HCT116 (cell line): ENCODE measurements at regions not wholly inside any gene's neighbourhood (a gene's known extent, or its start where the extent isn't known, plus 50 kb on each side); places are given as distances from the start of the nearest gene placed in this dataset.

Experiments used
- ATAC-seq: fragments of 200-7000 bp; cut with Tn5 transposase; 2 replicates; pipeline ENCODE4 v1.9.1; 2020; ENCODE audit warnings: mild to moderate bottlenecking, moderate library complexity
- BruUV-seq: library from RNA; stranded (reverse); fragments of 400-500 nt; replicated peaks from 2 replicates; lab custom pipeline; 2021; lab: Mats Ljungman, UMichigan
- CTCF ChIA-PET: fragments of 300-600 bp; sonication (Branson Sonifier 250); formaldehyde crosslinking; loops from one replicate; lab custom pipeline; 2021; ENCODE audit warnings: antibody characterized with exemption; lab: Charles Lee
- POLR2A ChIA-PET: fragments of 300-600, 350-600 bp; sonication (Branson Sonifier 250); formaldehyde crosslinking; loops from one replicate; lab custom pipeline; 2021; ENCODE audit warnings: antibody characterized with exemption; lab: Charles Lee
- RAD21 ChIA-PET, 2 experiments: fragments of 300-600 bp; sonication (Branson Sonifier 250); formaldehyde crosslinking; loops; one replicate each; lab custom pipeline; 2023; ENCODE audit warnings: low total read pairs in 2 of 2; ENCODE audit not compliant: uncharacterized antibody in 2 of 2, unreplicated experiment in 2 of 2, low non-redundant PET in 1 of 2; lab: Charles Lee
- DNase-seq: peaks from one replicate; pipeline ENCODE4 v3.0.0-alpha.2; 2010; ENCODE audit warnings: low read depth, low spot score
- H2AFZ ChIP-seq: fragments of 200-600 bp; shearing (Covaris generic), sonication (generic); 2 replicates; pipeline ENCODE4 v1.6.1; 2017; ENCODE audit warnings: low read depth, mixed run types, mixed read lengths, antibody characterized with exemption, low read length; ENCODE audit not compliant: poor library complexity, severe bottlenecking
- H3K27ac ChIP-seq: 2 replicates; pipeline ENCODE4 v1.5.1; 2012; ENCODE audit warnings: low read depth, low read length
- H3K27me3 ChIP-seq: fragments of 200-600 bp; sonication (generic); 2 replicates; pipeline ENCODE4 v1.6.1; 2016; ENCODE audit warnings: mixed run types, low read length, mixed read lengths; ENCODE audit not compliant: insufficient read depth
- H3K36me3 ChIP-seq, 2 experiments: fragments of 200-500 bp in 1 of 2; fragments of 200-600 bp in 1 of 2; sonication (Bioruptor generic) in 1 of 2; sonication (generic) in 1 of 2; 2 replicates each; pipeline versions ENCODE4 v1.5.1 to v1.6.1; 2014 to 2016; ENCODE audit warnings: low read length in 2 of 2, inconsistent platforms in 1 of 2, mixed read lengths in 1 of 2, mixed run types in 1 of 2; ENCODE audit not compliant: insufficient read depth in 2 of 2, control insufficient read depth in 1 of 2
- H3K4me1 ChIP-seq, 2 experiments: fragments of 200-600 bp in 1 of 2; sonication (generic) in 1 of 2; 2 replicates each; pipeline versions ENCODE4 v1.5.1 to v1.6.1; 2012 to 2017; ENCODE audit warnings: low read length in 2 of 2, inconsistent platforms in 1 of 2, mild to moderate bottlenecking in 1 of 2, mixed read lengths in 1 of 2, mixed run types in 1 of 2, moderate library complexity in 1 of 2; ENCODE audit not compliant: insufficient read depth in 2 of 2, control insufficient read depth in 1 of 2
- H3K4me2 ChIP-seq: fragments of 200-600 bp; sonication (generic); 2 replicates; pipeline ENCODE4 v1.6.1; 2017; ENCODE audit warnings: mixed run types, low read length, mixed read lengths
- H3K4me3 ChIP-seq, 2 experiments: fragments of 200-600 bp in 1 of 2; sonication (generic) in 1 of 2; replicated peaks in 1 of 2; 2 replicates each; pipeline ENCODE4 v1.5.1; 2011 to 2016; ENCODE audit warnings: low read length in 2 of 2, control low read depth in 1 of 2, low read depth in 1 of 2, mild to moderate bottlenecking in 1 of 2, mixed read lengths in 1 of 2, mixed run types in 1 of 2
- H3K79me2 ChIP-seq: fragments of 200-600 bp; sonication (generic); 2 replicates; pipeline ENCODE4 v1.6.1; 2017; ENCODE audit warnings: mild to moderate bottlenecking, mixed run types, low read length, moderate library complexity, mixed read lengths; ENCODE audit not compliant: insufficient read depth
- H3K9ac ChIP-seq: fragments of 200-600 bp; sonication (generic); 2 replicates; pipeline ENCODE4 v1.6.1; 2016; ENCODE audit warnings: low read length, mixed read lengths
- H3K9me2 ChIP-seq: fragments of 200-600 bp; sonication (generic), shearing (Covaris generic); 2 replicates; pipeline ENCODE4 v1.6.1; 2017; ENCODE audit warnings: mixed run types, mild to moderate bottlenecking, moderate library complexity; ENCODE audit not compliant: insufficient read depth
- H3K9me3 ChIP-seq, 2 experiments: fragments of 200-500 bp in 1 of 2; fragments of 200-600 bp in 1 of 2; sonication (Bioruptor generic) in 1 of 2; sonication (generic) in 1 of 2; 2 replicates each; pipeline ENCODE4 v1.6.1; 2014 to 2017; ENCODE audit warnings: low read length in 2 of 2, mixed read lengths in 2 of 2, inconsistent platforms in 1 of 2, low read depth in 1 of 2, mild to moderate bottlenecking in 1 of 2, mixed run types in 1 of 2, moderate library complexity in 1 of 2; ENCODE audit not compliant: control insufficient read depth in 1 of 2, insufficient read depth in 1 of 2
- H4K20me1 ChIP-seq: fragments of 200-600 bp; sonication (generic), shearing (Covaris generic); 2 replicates; pipeline ENCODE4 v1.6.1; 2017; ENCODE audit warnings: mixed run types, mild to moderate bottlenecking, moderate library complexity; ENCODE audit not compliant: insufficient read depth
- CBX3 ChIP-seq: IDR thresholded peaks from 2 replicates; pipeline ENCODE4 v1.6.1; 2012; ENCODE audit warnings: low read depth
- EGR1 ChIP-seq: IDR thresholded peaks from 2 replicates; pipeline ENCODE4 v1.6.1; 2012; ENCODE audit warnings: low read depth
- ELF1 ChIP-seq: IDR thresholded peaks from 2 replicates; pipeline ENCODE4 v1.6.1; 2012; ENCODE audit warnings: low read depth, borderline replicate concordance
- EZH2 ChIP-seq: fragments of 200-600 bp; sonication (generic); IDR thresholded peaks from 2 replicates; pipeline ENCODE4 v1.6.1; 2017; ENCODE audit warnings: antibody characterized with exemption, mixed run types
- RAD21 ChIP-seq: IDR thresholded peaks from 2 replicates; pipeline ENCODE4 v1.6.1; 2012; ENCODE audit warnings: low read depth, mild to moderate bottlenecking
- SP1 ChIP-seq: IDR thresholded peaks from 2 replicates; pipeline ENCODE4 v1.6.1; 2012; ENCODE audit warnings: low read depth
- SRF ChIP-seq: IDR thresholded peaks from 2 replicates; pipeline ENCODE4 v1.6.1; 2012; ENCODE audit warnings: low read depth
- YY1 ChIP-seq: IDR thresholded peaks from 2 replicates; pipeline ENCODE4 v1.6.1; 2011; ENCODE audit warnings: low read length, low read depth, moderate library complexity, mild to moderate bottlenecking; ENCODE audit not compliant: insufficient replicate concordance; ENCODE audit errors: extremely low read depth
- ZNF274 ChIP-seq: fragments of 200-500 bp; sonication (Bioruptor generic); IDR thresholded peaks from 2 replicates; pipeline ENCODE4 v1.6.1; 2014; ENCODE audit warnings: mild to moderate bottlenecking, low read depth, low read length, inconsistent platforms
- intact Hi-C: fragments of 100-400 bp; cut with micrococcal nuclease; formaldehyde crosslinking; loops from 2 replicates; pipeline ENCODE4 v1.10.0; 2022
- TF ChIP-seq, protein P1 (sequence below), 3 experiments: fragments of 200-600 bp in 1 of 3; sonication (generic) in 1 of 3; IDR thresholded peaks in 2 of 3; conservative IDR thresholded peaks in 1 of 3; 2 replicates each; pipeline ENCODE4 v1.5.1; 2012 to 2017; ENCODE audit warnings: low read depth in 2 of 3, low read length in 2 of 3, antibody characterized with exemption in 1 of 3, borderline replicate concordance in 1 of 3, control low read depth in 1 of 3, mild to moderate bottlenecking in 1 of 3, mixed read lengths in 1 of 3, mixed run types in 1 of 3, moderate library complexity in 1 of 3; ENCODE audit not compliant: insufficient read depth in 1 of 3

GRCh38 chr9:6072865-6073264 is 57.4 kb upstream of the RANBP6 start:
- no peaks in the 10 kb centered on the region for H4K20me1 ChIP-seq
- ChIA-PET RAD21 (no interaction called here), CTCF (no interaction called here), POLR2A (no interaction called here)
- intact Hi-C loops, result no loop called here
- ATAC-seq (no peak; the same call in 1 of the 2 replicates), DNase-seq (no peak)
- no peak overlapping the region for H3K9ac ChIP-seq
- no peak overlapping the region for H3K27ac ChIP-seq
- H3K4me1 ChIP-seq, result no peaks in the 10 kb centered on the region
- peaks cover 0 to 7% of the 10 kb centered on the region in 2 experiments; a peak in 1 of 4 replicates for H3K9me3 ChIP-seq
- no TSS peak for BruUV-seq
- H3K36me3 ChIP-seq, result no peaks in the 10 kb centered on the region
- H3K27me3 ChIP-seq, result no peaks in the 10 kb centered on the region
- no peak overlapping the region for H3K4me3 ChIP-seq
- no peak overlapping the region for H2AFZ ChIP-seq
- no peaks in the 10 kb centered on the region for H3K79me2 ChIP-seq
- TF ChIP-seq ZNF274 (no peak), EGR1 (no peak), YY1 (no peak)
- H3K9me2 ChIP-seq, result no peaks in the 10 kb centered on the region
- H3K4me2 ChIP-seq, result no peak overlapping the region

DNA sequence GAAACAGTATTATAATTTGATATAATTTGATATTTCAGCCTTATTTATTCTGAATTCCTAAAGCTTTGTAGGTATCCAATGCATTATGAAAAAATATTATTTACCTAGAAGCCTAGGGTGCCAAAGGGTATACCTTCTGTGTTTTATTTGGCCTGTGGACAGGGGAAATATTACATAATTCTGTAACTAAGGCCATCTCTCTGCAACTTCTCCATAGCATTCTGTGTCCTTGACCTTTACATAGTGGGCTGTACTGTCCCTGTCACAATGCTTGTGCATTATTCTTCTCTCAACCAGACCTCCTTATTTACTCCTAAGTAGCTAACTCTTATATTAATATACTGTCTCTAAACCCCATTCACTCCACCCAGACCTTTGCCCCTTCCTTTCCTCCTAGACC is 57.0 kb upstream of the RANBP6 start:
- no peak for DNase-seq
- H3K4me2 ChIP-seq, result no peak overlapping the region
- peaks cover 0 to 7% of the 10 kb centered on the region in 2 experiments; a peak in 1 of 4 replicates for H3K9me3 ChIP-seq
- H3K4me3 ChIP-seq, result no peak overlapping the region
- ATAC-seq, result no peak
- ChIA-PET POLR2A (no interaction called here), CTCF (no interaction called here)
- H3K27ac ChIP-seq, result no peak overlapping the region
- no TSS peak for BruUV-seq
- H3K79me2 ChIP-seq, result no peaks in the 10 kb centered on the region
- H2AFZ ChIP-seq, result no peak overlapping the region
- intact Hi-C loops, result no loop called here
- TF ChIP-seq SRF (no peak), RAD21 (no peak), CBX3 (no peak), ELF1 (no peak), EZH2 (no peak), SP1 (no peak)
- TF ChIP-seq, protein P1, sequence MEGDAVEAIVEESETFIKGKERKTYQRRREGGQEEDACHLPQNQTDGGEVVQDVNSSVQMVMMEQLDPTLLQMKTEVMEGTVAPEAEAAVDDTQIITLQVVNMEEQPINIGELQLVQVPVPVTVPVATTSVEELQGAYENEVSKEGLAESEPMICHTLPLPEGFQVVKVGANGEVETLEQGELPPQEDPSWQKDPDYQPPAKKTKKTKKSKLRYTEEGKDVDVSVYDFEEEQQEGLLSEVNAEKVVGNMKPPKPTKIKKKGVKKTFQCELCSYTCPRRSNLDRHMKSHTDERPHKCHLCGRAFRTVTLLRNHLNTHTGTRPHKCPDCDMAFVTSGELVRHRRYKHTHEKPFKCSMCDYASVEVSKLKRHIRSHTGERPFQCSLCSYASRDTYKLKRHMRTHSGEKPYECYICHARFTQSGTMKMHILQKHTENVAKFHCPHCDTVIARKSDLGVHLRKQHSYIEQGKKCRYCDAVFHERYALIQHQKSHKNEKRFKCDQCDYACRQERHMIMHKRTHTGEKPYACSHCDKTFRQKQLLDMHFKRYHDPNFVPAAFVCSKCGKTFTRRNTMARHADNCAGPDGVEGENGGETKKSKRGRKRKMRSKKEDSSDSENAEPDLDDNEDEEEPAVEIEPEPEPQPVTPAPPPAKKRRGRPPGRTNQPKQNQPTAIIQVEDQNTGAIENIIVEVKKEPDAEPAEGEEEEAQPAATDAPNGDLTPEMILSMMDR (IDR thresholded peaks at IDR 0.05 in 2 of 3, conservative IDR thresholded peaks at IDR 0.05 in 1 of 3; ENCODE audit: borderline replicate concordance in 1 of 3, insufficient read depth in 1 of 3, low read depth in 2 of 3, low read length in 2 of 3), result no peak
- TF ChIP-seq, all 23 proteins: peak for 0
- no peak overlapping the region for H3K9ac ChIP-seq
- H3K9me2 ChIP-seq, result no peaks in the 10 kb centered on the region
- RAD21 ChIA-PET, result no interaction called here
- H4K20me1 ChIP-seq, result no peaks in the 10 kb centered on the region
- no peaks in the 10 kb centered on the region for H3K27me3 ChIP-seq
- H3K4me1 ChIP-seq, result no peaks in the 10 kb centered on the region
- no peaks in the 10 kb centered on the region for H3K36me3 ChIP-seq
